Sigmoid colon (tissue), 6 donors: ENCODE measurements at regions not wholly inside any gene's neighbourhood (a gene's known extent, or its start where the extent isn't known, plus 50 kb on each side); places are given as distances from the start of the nearest gene placed in this dataset.
"Not testable (repeated sequence)": the region's sequence is repeated elsewhere in the genome, so short reads cannot be mapped to it uniquely, and the experiment has no call there.

Source experiments
- DNase-seq: peaks from one replicate; pipeline ENCODE4 v3.0.0-alpha.2; 2019
- H3K27ac ChIP-seq, 4 donors: fragments of 200-600 bp; sonication (generic); one replicate each; pipeline ENCODE4 v1.5.1; 2016 to 2019; ENCODE audit warnings: mild to moderate bottlenecking in 1 of 4
- H3K27me3 ChIP-seq, 3 donors: fragments of 200-600 bp; sonication (generic); one replicate each; pipeline ENCODE4 v1.5.1; 2019; ENCODE audit warnings: mild to moderate bottlenecking in 1 of 3
- H3K36me3 ChIP-seq, 4 donors: fragments of 200-600 bp; sonication (generic); one replicate each; pipeline ENCODE4 v1.5.1; 2016 to 2019
- H3K4me1 ChIP-seq, 4 donors: fragments of 200-600 bp; sonication (generic); one replicate each; pipeline ENCODE4 v1.5.1; 2017 to 2019
- H3K4me3 ChIP-seq, 4 donors: fragments of 200-600 bp; sonication (generic); one replicate each; pipeline ENCODE4 v1.5.1; 2017 to 2019; ENCODE audit warnings: mild to moderate bottlenecking in 2 of 4, moderate library complexity in 1 of 4
- H3K9me3 ChIP-seq, 4 donors: fragments of 200-600 bp in 3 of 4; sonication (generic) in 3 of 4; one replicate each; pipeline versions ENCODE4 v1.5.1 to v1.6.1; 2013 to 2019
- EP300 ChIP-seq, 4 donors: sonication (generic); formaldehyde crosslinking; IDR thresholded peaks; one replicate each; pipeline ENCODE4 v1.6.1; 2017; ENCODE audit warnings: antibody characterized with exemption in 4 of 4
- POLR2A ChIP-seq, 2 donors: fragments of 450-650 bp; IDR thresholded peaks; one replicate each; pipeline ENCODE4 v1.6.1; 2016; ENCODE audit warnings: antibody characterized with exemption in 2 of 2, mild to moderate bottlenecking in 2 of 2, moderate library complexity in 2 of 2
- POLR2AphosphoS5 ChIP-seq, 4 donors: sonication (generic); formaldehyde crosslinking; IDR thresholded peaks; one replicate each; pipeline ENCODE4 v1.6.1; 2017; ENCODE audit warnings: antibody characterized with exemption in 4 of 4
- WGBS, 2 donors: extraction: QIAGEN DNeasy Blood & Tissue Kit; methylation state at CpG; one replicate each; pipeline ENCODE4 v1.1.7; 2013; 5-methylcytosine and 5-hydroxymethylcytosine counted together
- intact Hi-C: fragments of 100-400 bp; cut with DNase I; formaldehyde crosslinking; loops from one replicate; pipeline ENCODE4 v1.15.1; 2023
- TF ChIP-seq, protein P1 (sequence below), 4 experiments: fragments of 450-650 bp in 3 of 4; fragments of 200-600 bp in 1 of 4; IDR thresholded peaks; one replicate each; pipeline ENCODE4 v1.5.1; 2016 to 2019; ENCODE audit warnings: antibody characterized with exemption in 4 of 4, mild to moderate bottlenecking in 3 of 4, moderate library complexity in 2 of 4
- donor health status: healthy with polysubstance abuse.
- donor health status: healthy.

- WGBS, 2 donors, result 41 to 68% methylated on average over 11 of the region's 11 CpGs
- H3K27ac ChIP-seq, result no peak overlapping the region
- no peaks in the 10 kb centered on the region for H3K9me3 ChIP-seq
- no peak overlapping the region for H3K4me3 ChIP-seq
- intact Hi-C loops, result no loop called here
- no peak for TF ChIP-seq EP300 (IDR thresholded peaks at IDR 0.05)
- no peak for TF ChIP-seq POLR2AphosphoS5 (IDR thresholded peaks at IDR 0.05)
- no peak for TF ChIP-seq POLR2A (IDR thresholded peaks at IDR 0.05)
- TF ChIP-seq, protein P1, sequence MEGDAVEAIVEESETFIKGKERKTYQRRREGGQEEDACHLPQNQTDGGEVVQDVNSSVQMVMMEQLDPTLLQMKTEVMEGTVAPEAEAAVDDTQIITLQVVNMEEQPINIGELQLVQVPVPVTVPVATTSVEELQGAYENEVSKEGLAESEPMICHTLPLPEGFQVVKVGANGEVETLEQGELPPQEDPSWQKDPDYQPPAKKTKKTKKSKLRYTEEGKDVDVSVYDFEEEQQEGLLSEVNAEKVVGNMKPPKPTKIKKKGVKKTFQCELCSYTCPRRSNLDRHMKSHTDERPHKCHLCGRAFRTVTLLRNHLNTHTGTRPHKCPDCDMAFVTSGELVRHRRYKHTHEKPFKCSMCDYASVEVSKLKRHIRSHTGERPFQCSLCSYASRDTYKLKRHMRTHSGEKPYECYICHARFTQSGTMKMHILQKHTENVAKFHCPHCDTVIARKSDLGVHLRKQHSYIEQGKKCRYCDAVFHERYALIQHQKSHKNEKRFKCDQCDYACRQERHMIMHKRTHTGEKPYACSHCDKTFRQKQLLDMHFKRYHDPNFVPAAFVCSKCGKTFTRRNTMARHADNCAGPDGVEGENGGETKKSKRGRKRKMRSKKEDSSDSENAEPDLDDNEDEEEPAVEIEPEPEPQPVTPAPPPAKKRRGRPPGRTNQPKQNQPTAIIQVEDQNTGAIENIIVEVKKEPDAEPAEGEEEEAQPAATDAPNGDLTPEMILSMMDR (IDR thresholded peaks at IDR 0.05), result no peak
- peaks cover 0 to 8% (median 0%) of the 10 kb centered on the region in 4 donors for H3K4me1 ChIP-seq
- no peaks in the 10 kb centered on the region for H3K27me3 ChIP-seq
- no peaks in the 10 kb centered on the region for H3K36me3 ChIP-seq
- DNase-seq, result no peak
Measured at GRCh38 chr12:95358111-95359083, 115.6 kb upstream of the METAP2 start.

- no peak for TF ChIP-seq POLR2AphosphoS5 (IDR thresholded peaks at IDR 0.05)
- TF ChIP-seq EP300 (IDR thresholded peaks at IDR 0.05), result no peak
- no peak for TF ChIP-seq POLR2A (IDR thresholded peaks at IDR 0.05)
- TF ChIP-seq, protein P1 (IDR thresholded peaks at IDR 0.05), result no peak
- intact Hi-C loops, result no loop called here
- no peaks in the 10 kb centered on the region for H3K4me1 ChIP-seq
- no peaks in the 10 kb centered on the region for H3K9me3 ChIP-seq
- no peaks in the 10 kb centered on the region for H3K36me3 ChIP-seq
- H3K27me3 ChIP-seq, result no peaks in the 10 kb centered on the region
- H3K27ac ChIP-seq, result no peak overlapping the region
- H3K4me3 ChIP-seq, result no peak overlapping the region
- DNase-seq, result no peak
- WGBS, 2 donors, result 13 to 62% methylated on average over 2 of the region's 2 CpGs
Measured at GRCh38 chr12:95365912-95366311, 108.0 kb upstream of the METAP2 start.

DNA sequence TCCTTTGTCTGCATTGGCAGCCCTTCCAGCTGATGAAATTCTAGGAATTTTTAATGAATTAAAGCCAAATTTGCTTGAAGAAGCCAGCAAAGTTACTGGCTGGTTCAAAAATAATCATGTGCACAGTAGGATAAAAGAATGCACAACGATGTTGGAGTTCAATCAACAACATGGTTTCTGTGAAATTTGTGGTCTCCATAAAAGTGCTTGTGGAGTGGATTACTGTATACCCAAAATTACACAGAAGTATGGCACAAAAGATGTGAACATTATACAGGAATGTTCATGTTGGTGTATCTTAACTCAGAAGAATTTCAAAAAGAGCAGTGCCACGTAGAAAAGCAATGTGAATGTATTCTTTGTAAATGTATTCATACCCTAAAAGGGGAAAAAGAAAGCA is 105.0 kb upstream of the METAP2 start:
- 85 to 91% methylated on average over 2 of the region's 2 CpGs for WGBS, 2 donors

DNA sequence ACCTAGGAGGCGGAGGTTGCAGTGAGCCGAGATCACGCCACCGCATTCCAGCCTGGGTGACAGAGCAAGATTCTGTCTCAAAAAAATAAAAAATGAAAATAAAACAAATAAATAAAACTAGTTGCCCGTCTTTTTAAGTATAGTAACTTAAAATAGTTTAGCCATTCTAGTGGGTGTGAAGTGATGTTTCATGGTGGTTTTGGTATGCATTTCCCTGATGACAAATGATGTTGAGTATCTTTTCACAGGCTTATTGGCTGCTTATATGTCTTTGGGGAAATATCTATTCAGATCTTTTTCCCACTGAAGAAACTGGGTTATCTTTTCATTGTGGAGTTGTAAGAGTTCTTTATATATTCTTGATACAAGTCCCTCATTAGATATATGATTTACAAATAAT is 102.4 kb upstream of the METAP2 start:
- no peak for DNase-seq
- H3K4me1 ChIP-seq, result peaks cover 0 to 16% (median 5%) of the 10 kb centered on the region in 4 donors

More for the DNA sequence above, 105.0 kb upstream of the METAP2 start:
- H3K4me3 ChIP-seq, result no peak overlapping the region
- H3K27me3 ChIP-seq, result no peaks in the 10 kb centered on the region
- no peak for TF ChIP-seq POLR2AphosphoS5 (IDR thresholded peaks at IDR 0.05)
- TF ChIP-seq EP300 (IDR thresholded peaks at IDR 0.05), result no peak
- TF ChIP-seq, protein P1 (IDR thresholded peaks at IDR 0.05), result no peak
- no peak for TF ChIP-seq POLR2A (IDR thresholded peaks at IDR 0.05)
- DNase-seq, result no peak
- H3K4me1 ChIP-seq, result peaks cover 0 to 16% (median 5%) of the 10 kb centered on the region in 4 donors
- H3K36me3 ChIP-seq, result no peaks in the 10 kb centered on the region
- intact Hi-C loops, result no loop called here
- H3K27ac ChIP-seq, result no peak overlapping the region
- H3K9me3 ChIP-seq, result no peaks in the 10 kb centered on the region

DNA sequence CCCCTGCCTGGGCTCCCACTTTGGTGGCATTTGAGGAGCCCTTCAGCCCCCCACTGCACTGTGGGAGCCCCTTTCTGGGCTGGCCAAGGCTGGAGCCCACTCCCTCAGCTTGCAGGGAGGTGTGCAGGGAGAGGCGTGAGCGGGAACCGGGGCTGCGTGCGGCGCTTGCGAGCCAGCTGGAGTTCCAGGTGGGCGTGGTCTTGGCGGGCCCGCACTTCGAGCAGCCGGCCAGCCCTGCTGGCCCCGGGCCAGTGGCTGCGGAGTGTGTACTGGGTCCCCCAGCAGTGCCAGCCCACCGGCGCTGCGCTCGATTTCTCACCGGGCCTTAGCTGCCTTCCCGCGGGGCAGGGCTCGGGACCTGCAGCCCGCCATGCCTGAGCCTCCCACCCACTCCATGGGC is 94.5 kb upstream of the METAP2 start:
- H3K27me3 ChIP-seq, DNase-seq, H3K36me3 ChIP-seq, H3K4me3 ChIP-seq, intact Hi-C loops, H3K9me3 ChIP-seq: not testable (repeated sequence)
- H3K4me1 ChIP-seq, result peaks cover 0 to 53% (median 28%) of the 10 kb centered on the region in 4 donors
- H3K27ac ChIP-seq, result peak overlapping the region in 1 of 4 donors; percentile 38
- whole genome bisulfite sequencing, 2 donors, result 80 to 88% methylated on average over 12 of the region's 23 CpGs

More for the DNA sequence above, 102.4 kb upstream of the METAP2 start:
- intact Hi-C loops, result no loop called here
- 96 to 97% methylated on average over 5 of the region's 5 CpGs for WGBS, 2 donors
- Histone ChIP-seq H3K9me3 (no peaks in the 10 kb centered on the region), H3K36me3 (no peaks in the 10 kb centered on the region), H3K27ac (no peak overlapping the region), H3K27me3 (no peaks in the 10 kb centered on the region), H3K4me3 (no peak overlapping the region)
- TF ChIP-seq POLR2AphosphoS5 (IDR thresholded peaks at IDR 0.05) (no peak), EP300 (IDR thresholded peaks at IDR 0.05) (no peak), POLR2A (IDR thresholded peaks at IDR 0.05) (no peak)
- TF ChIP-seq, protein P1 (IDR thresholded peaks at IDR 0.05), result no peak
